ENCODE measurements at regions not wholly inside any gene's neighbourhood (a gene's known extent, or its start where the extent isn't known, plus 50 kb on each side); places are given as distances from the start of the nearest gene placed in this dataset.

GRCh38 chr16:49026566-49027181 is 255.0 kb downstream of the CBLN1 start:
- DNase-seq (no peak), ATAC-seq (no peak)
- TF ChIP-seq CTCF (IDR thresholded peaks at IDR 0.05 in 4 of 5, conservative IDR thresholded peaks at IDR 0.05 in 1 of 5) (no peak), POLR2A (IDR thresholded peaks at IDR 0.05) (no peak)
- in situ Hi-C loops (cut with MboI; ENCODE audit: low sequenced_read_pairs in 4 of 4): no loop called here
- peaks cover 0 to 3% (median 0%) of the 10 kb centered on the region in 3 donors for H3K27me3 ChIP-seq
- H3K4me3 ChIP-seq: no peak overlapping the region
- H3K36me3 ChIP-seq: no peaks in the 10 kb centered on the region
- H3K9me3 ChIP-seq: no peaks in the 10 kb centered on the region
- intact Hi-C loops (cut with DNase I; ENCODE audit: low total_unique reads): no loop called here
- H3K27ac ChIP-seq: no peak overlapping the region
- H3K4me1 ChIP-seq: no peaks in the 10 kb centered on the region

DNA sequence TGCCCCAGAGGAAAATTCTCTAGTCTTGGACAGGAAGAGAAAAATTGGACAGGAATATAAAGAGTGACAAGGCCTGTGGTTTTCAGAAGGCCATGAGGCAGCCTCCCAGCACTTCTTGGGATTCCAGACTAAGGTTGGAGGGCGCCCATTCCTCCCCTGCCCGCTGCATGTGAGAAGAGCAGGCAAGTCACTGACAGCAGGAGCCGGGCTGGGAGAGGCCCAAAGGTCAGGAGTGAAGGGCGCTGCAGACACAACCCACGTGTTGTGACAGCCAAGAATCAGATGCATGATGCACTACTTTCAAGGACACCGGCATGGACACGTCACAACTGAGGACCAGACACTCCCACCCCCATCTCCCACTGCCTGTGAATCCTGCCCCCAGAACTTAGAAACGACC is 256.7 kb downstream of the CBLN1 start:
- intact Hi-C loops (cut with DNase I; ENCODE audit: low total_unique reads): no loop called here
- Histone ChIP-seq H3K9me3 (no peaks in the 10 kb centered on the region), H3K27me3 (peaks cover 0 to 10% (median 0%) of the 10 kb centered on the region in 3 donors), H3K36me3 (no peaks in the 10 kb centered on the region), H3K4me3 (no peak overlapping the region), H3K27ac (no peak overlapping the region), H3K4me1 (no peaks in the 10 kb centered on the region)
- TF ChIP-seq POLR2A (IDR thresholded peaks at IDR 0.05) (no peak), CTCF (IDR thresholded peaks at IDR 0.05 in 4 of 5, conservative IDR thresholded peaks at IDR 0.05 in 1 of 5) (no peak)
- DNase-seq (no peak), ATAC-seq (no peak)
- in situ Hi-C loops (cut with MboI; ENCODE audit: low sequenced_read_pairs in 4 of 4): no loop called here

- no peak overlapping the region for H3K4me3 ChIP-seq
- H3K27me3 ChIP-seq: peaks cover 0 to 10% (median 0%) of the 10 kb centered on the region in 3 donors
- ATAC-seq (no peak), DNase-seq (no peak)
- no peak overlapping the region for H3K27ac ChIP-seq
- H3K4me1 ChIP-seq: no peaks in the 10 kb centered on the region
- H3K36me3 ChIP-seq: no peaks in the 10 kb centered on the region
- in situ Hi-C loops (cut with MboI; ENCODE audit: low sequenced_read_pairs in 4 of 4): no loop called here
- intact Hi-C loops (cut with DNase I; ENCODE audit: low total_unique reads): no loop called here
- no peaks in the 10 kb centered on the region for H3K9me3 ChIP-seq
- no peak for TF ChIP-seq POLR2A (IDR thresholded peaks at IDR 0.05)
- TF ChIP-seq CTCF (IDR thresholded peaks at IDR 0.05 in 4 of 5, conservative IDR thresholded peaks at IDR 0.05 in 1 of 5): no peak
Observed at GRCh38 chr16:49024016-49024415, 257.6 kb downstream of the CBLN1 start.

DNA sequence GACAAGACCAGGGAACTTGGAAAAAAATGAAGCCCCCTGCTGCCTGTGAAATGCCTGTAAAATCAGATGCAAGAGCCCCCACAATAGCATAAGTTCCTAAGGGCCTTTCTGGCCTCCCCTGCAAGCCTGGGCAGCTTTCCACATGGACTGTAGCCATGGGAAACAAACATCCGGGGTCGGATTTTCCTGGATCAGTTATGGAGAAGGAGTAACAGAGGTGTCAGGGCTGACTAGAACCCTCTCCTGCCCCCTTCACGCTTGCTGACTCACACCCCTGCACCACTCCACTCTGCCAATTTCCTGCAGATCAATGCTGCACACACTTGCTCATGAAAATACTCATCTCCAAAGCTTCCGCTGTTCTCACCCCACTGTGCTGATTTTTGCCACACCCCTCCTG is 258.6 kb downstream of the CBLN1 start:
- H3K4me3 ChIP-seq: no peak overlapping the region
- no peaks in the 10 kb centered on the region for H3K36me3 ChIP-seq
- DNase-seq (no peak), ATAC-seq (no peak)
- no peaks in the 10 kb centered on the region for H3K9me3 ChIP-seq
- no peaks in the 10 kb centered on the region for H3K4me1 ChIP-seq
- peaks cover 0 to 16% (median 0%) of the 10 kb centered on the region in 3 donors for H3K27me3 ChIP-seq
- H3K27ac ChIP-seq: no peak overlapping the region
- in situ Hi-C loops (cut with MboI; ENCODE audit: low sequenced_read_pairs in 4 of 4): no loop called here
- TF ChIP-seq POLR2A (IDR thresholded peaks at IDR 0.05) (no peak), CTCF (IDR thresholded peaks at IDR 0.05 in 4 of 5, conservative IDR thresholded peaks at IDR 0.05 in 1 of 5) (no peak)
- intact Hi-C loops (cut with DNase I; ENCODE audit: low total_unique reads): no loop called here

Data from gastrocnemius medialis (tissue), 4 donors.